DMS53 treated with DMSO at 0.1 percent for 48 hours (cell line): ENCODE measurements at regions not wholly inside any gene's neighbourhood (a gene's known extent, or its start where the extent isn't known, plus 50 kb on each side); places are given as distances from the start of the nearest gene placed in this dataset.
"Not testable (repeated sequence)": the region's sequence is repeated elsewhere in the genome, so short reads cannot be mapped to it uniquely, and the experiment has no call there.

Experiments
- DNase-seq: peaks from one replicate; lab custom pipeline; 2025; ENCODE audit not compliant: unreplicated experiment; lab: John Stamatoyannopoulos, UW

GRCh38 chr14:56027421-56027820, 90.8 kb upstream of the PELI2 start:
- no peak for DNase-seq

- DNase-seq = no peak
Observed at GRCh38 chr14:56027916-56028712, 90.1 kb upstream of the PELI2 start.

GRCh38 chr14:56036353-56036752, 81.9 kb upstream of the PELI2 start:
- DNase-seq = no peak

GRCh38 chr14:56040121-56040520, 78.1 kb upstream of the PELI2 start:
- DNase-seq = no peak

- DNase-seq = no peak
Observed at GRCh38 chr14:56044196-56044595, 74.0 kb upstream of the PELI2 start.

GRCh38 chr14:56046546-56046945, 71.7 kb upstream of the PELI2 start:
- peak; percentile 13 for DNase-seq

GRCh38 chr14:56046996-56047395, 71.2 kb upstream of the PELI2 start:
- DNase-seq = no peak

GRCh38 chr14:56049536-56049935, 68.7 kb upstream of the PELI2 start:
- DNase-seq = no peak

GRCh38 chr14:56055511-56055910, 62.7 kb upstream of the PELI2 start:
- DNase-seq = no peak

- no peak for DNase-seq
Observed at GRCh38 chr14:56056031-56056430, 62.2 kb upstream of the PELI2 start.

- no peak for DNase-seq
Observed at GRCh38 chr14:56057071-56057741, 61.0 kb upstream of the PELI2 start.

- DNase-seq = no peak
Observed at GRCh38 chr14:56057767-56058166, 60.4 kb upstream of the PELI2 start.

GRCh38 chr14:56059054-56059453, 59.2 kb upstream of the PELI2 start:
- DNase-seq = no peak

GRCh38 chr14:56061051-56061450, 57.2 kb upstream of the PELI2 start:
- DNase-seq = no peak

GRCh38 chr14:56063131-56063530, 55.1 kb upstream of the PELI2 start:
- no peak for DNase-seq

GRCh38 chr14:56064513-56064912, 53.7 kb upstream of the PELI2 start:
- no peak for DNase-seq

- not testable (repeated sequence) for DNase-seq
Observed at GRCh38 chr14:56065199-56065598, 53.0 kb upstream of the PELI2 start.

- no peak for DNase-seq
Observed at GRCh38 chr14:56065621-56066290, 52.5 kb upstream of the PELI2 start.
